Suppressor macrophage (primary cell): ENCODE measurements at regions not wholly inside any gene's neighbourhood (a gene's known extent, or its start where the extent isn't known, plus 50 kb on each side); places are given as distances from the start of the nearest gene placed in this dataset.
A peak's percentile ranks its signal among the peaks of the same experiment; 100 is the strongest.
"Not testable (repeated sequence)": the region's sequence is repeated elsewhere in the genome, so short reads cannot be mapped to it uniquely, and the experiment has no call there.

Experiments used
- DNase-seq, 4 experiments: peaks; one replicate each; pipeline ENCODE4 v3.0.0-alpha.2; 2020 to 2022

DNA sequence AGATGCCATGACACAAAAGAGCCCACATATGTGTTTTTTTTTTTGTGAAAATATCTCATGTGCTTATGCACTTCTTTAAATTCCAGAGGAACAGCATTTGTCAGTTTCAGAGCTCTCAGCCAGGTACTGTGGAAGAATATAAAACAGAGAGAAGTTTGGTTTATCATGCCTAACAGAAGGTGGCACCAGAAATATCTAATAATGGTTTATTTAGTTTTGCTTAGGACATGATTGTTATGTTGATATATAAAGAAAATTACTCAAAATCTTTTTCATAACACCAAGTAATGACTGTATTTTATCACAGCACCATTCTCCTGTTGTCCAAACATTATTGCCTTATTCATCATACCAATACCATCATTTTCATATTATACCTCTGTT is 455.6 kb upstream of the ACTBL2 start:
- no peak for DNase-seq

GRCh38 chr5:57937501-57938173 is 455.0 kb upstream of the ACTBL2 start:
- no peak for DNase-seq

- no peak for DNase-seq
Measured at GRCh38 chr5:57937025-57937424, 454.4 kb upstream of the ACTBL2 start.

GRCh38 chr5:57932761-57933160 is 450.1 kb upstream of the ACTBL2 start:
- DNase-seq, result peak in 1 of 4 experiments; percentile 2

DNA sequence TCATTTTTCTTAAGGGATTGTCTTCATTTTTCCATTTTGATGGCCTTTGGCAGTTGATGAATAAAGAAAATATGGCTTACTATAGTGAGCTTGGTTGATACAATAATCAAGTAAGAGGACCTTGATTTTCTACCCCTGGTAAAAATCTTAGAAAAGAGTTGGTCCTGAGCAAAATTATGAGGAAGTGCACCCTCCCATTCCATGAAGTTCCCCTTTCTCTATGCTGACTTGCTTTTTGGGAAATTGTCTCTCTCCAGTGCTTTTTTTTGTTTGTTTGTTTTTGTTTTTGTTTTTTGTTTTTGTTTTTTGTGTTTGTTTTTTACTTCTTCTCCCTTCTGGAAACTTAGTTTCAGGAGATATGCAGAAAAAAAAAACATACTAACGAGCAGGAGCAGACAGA is 449.2 kb upstream of the ACTBL2 start:
- peak; percentile 6 to 53 (median 30) for DNase-seq

- DNase-seq, result no peak
Measured at GRCh38 chr5:57931352-57931751, 448.7 kb upstream of the ACTBL2 start.

DNA sequence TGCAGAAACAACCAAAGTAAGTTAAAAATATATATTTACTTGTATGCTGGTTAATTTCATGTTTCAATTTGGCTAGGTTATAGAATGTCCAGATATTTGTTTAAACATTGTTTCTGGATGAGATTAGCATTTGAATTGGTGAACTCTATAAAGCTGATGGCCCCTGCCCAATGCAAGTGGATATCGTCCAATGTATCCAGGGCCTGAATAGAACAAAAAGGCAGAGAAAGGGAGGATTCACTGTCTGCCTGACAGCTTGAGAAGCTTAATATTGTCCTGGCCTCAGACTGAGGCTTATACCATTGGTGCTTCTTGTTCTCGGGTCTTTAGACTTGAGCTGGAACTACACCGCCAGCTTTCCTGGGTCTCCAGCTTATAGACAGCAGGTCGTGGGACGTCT is 446.7 kb upstream of the ACTBL2 start:
- DNase-seq, result no peak

DNA sequence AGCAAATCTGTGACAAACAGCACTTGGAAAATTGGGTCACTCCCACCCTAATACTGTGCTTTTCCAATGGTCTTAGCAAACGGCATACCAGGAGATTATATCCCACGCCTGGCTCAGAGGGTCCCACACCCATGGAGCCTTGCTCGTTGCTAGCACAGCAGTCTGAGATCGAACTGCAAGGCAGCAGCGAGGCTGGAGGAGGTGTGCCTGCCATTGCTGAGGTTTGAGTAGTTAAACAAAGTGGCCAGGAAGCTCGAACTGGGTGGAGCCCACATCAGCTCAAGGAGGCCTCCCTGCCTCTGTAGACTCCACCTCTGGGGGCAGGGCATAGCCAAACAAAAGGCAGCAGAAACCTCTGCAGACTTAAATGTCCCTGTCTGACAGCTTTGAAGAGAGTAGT is 440.5 kb upstream of the ACTBL2 start:
- DNase-seq, result not testable (repeated sequence)

DNA sequence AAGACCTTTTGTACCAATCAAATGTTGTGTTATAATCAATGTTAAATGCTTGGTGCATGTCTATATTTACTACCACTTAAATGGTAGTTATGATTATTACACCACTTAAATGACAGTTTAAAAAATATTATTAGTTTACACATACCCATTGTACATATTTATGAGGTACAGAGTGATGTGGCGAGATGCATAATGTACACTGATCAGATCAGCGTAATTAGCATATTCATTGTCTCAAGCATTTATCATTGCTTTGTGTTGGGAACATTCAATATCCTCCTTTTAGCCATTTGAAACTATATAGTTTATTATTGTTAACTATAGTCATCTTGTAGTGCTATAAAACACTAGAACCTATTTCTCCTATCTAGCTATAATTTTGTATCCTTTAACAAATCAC is 434.4 kb upstream of the ACTBL2 start:
- DNase-seq, result no peak

GRCh38 chr5:57915536-57915935 is 432.9 kb upstream of the ACTBL2 start:
- DNase-seq, result no peak

GRCh38 chr5:57911438-57911837 is 428.8 kb upstream of the ACTBL2 start:
- no peak for DNase-seq

DNA sequence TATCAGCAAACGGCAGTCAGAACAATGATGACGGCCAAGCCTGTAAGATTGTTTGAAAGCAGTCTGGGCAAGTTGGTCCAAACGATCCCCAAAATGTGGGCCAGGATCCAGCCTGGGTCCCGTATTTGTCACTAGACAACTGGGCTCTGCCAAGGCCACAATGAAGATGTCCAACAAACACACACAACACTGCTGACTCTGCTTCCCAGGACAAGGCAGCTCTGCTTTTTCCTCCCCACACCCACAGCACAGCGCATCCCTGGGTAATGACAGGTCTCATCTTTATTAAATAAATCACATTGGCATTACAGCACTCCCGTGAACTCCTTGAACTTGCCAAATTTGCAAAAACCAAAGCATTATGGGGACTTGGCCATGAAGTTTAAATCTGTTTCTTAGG is 424.1 kb upstream of the ACTBL2 start:
- no peak for DNase-seq

DNA sequence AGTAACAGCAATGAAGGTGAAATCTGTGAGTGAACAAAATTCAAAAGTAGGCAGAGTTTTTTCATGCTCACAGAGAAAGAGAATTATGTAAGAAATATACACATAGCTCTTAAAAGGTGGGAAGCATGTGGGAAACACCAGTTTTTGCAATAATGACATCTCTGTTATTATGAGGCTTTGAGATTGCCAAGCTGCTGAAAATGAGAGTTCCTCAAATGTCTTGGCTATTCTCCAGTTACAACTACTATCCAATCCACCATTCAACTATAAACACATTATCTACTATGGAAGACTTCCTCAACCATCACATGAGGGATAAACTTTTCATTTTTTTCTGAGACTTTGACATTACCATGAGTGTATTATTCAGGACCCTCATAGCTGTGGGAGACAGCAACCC is 420.8 kb upstream of the ACTBL2 start:
- DNase-seq, result peak in 2 of 4 experiments; percentile 9 to 11

GRCh38 chr5:57902095-57902494 is 419.5 kb upstream of the ACTBL2 start:
- DNase-seq, result no peak

- DNase-seq, result peak in 2 of 4 experiments; percentile 3 to 7
Measured at GRCh38 chr5:57900381-57900944, 417.9 kb upstream of the ACTBL2 start.

DNA sequence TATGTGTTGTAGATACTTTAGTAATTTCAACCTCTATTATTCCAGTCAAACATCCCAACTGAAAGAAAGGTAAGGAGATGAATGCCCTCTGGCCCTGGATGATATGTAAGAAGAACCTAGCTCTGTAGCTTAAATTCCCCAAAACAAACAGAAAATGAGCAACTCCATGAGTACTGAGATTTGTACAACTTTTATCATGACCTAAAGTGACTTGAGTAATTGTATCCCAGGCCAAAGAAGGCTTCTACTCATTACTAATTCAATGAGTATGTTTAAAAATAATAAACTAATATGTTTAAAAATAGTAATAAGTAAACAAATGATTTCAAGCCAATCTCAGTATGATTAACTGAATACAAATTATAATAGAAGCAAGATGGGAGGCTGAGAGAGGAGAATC is 414.0 kb upstream of the ACTBL2 start:
- no peak for DNase-seq

GRCh38 chr5:57895766-57896165 is 413.2 kb upstream of the ACTBL2 start:
- DNase-seq, result no peak

- DNase-seq, result no peak
Measured at GRCh38 chr5:57893926-57894325, 411.3 kb upstream of the ACTBL2 start.

- no peak for DNase-seq
Measured at GRCh38 chr5:57891443-57891842, 408.8 kb upstream of the ACTBL2 start.

GRCh38 chr5:57889558-57889957 is 406.9 kb upstream of the ACTBL2 start:
- DNase-seq, result peak in 3 of 4 experiments; percentile 1 to 4 (median 2)

- peak; percentile 3 to 32 (median 21) for DNase-seq
Measured at GRCh38 chr5:57887851-57888621, 405.4 kb upstream of the ACTBL2 start.

DNA sequence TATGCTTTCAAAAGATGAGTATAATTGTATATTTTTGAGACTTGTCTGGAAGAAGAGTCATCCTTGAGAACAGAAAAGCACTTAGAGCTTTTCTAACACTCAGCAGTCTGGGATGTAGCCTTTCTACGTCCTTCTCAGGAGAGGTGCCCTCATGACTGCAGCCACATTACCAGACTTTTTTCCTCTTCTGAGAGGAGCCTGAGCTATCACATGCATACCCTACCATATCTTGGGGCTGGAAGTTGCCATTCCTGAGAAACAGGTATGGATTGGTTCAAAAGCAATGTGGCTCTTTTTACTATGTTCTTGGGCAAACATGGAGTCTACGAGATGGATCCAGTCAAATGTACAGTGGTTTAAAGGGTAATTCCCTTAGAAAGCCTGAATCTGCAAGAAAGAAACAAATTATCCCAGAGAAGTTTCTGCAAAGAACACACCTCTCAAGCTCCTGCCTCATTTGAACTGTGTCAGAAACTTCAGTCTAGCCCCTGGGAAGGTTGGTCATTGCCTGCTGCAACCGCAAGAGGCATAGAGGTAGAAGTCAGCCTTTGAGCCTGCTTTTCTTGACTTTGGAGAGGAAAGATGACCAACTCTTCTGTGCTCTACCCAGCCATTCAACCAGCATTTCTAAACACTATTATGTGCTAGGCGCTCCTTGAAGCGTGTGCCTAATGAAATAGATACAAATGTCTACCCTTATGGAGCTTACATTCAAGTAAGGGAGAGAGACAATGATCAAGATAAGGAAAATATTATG is 401.9 kb upstream of the ACTBL2 start:
- no peak for DNase-seq

GRCh38 chr5:57880216-57880615 is 397.6 kb upstream of the ACTBL2 start:
- no peak for DNase-seq
